Stimulated activated CD8-positive, alpha-beta memory T cell treated with anti-CD3 and anti-CD28 coated beads, Interleukin-4, amount 100 ng/mL, for 4 hours (primary cell): ENCODE measurements at regions not wholly inside any gene's neighbourhood (a gene's known extent, or its start where the extent isn't known, plus 50 kb on each side); places are given as distances from the start of the nearest gene placed in this dataset.
"Not testable (repeated sequence)": the region's sequence is repeated elsewhere in the genome, so short reads cannot be mapped to it uniquely, and the experiment has no call there.

Experiments used
- DNase-seq, 2 donors: peaks; one replicate each; pipeline ENCODE4 v3.0.0-alpha.2; 2020; ENCODE audit warnings: low read depth in 2 of 2, low spot score in 1 of 2

GRCh38 chr9:75739884-75740611, 150.4 kb upstream of the PCSK5 start:
- no peak for DNase-seq

GRCh38 chr9:75743855-75744254, 146.6 kb upstream of the PCSK5 start:
- DNase-seq = no peak

GRCh38 chr9:75754080-75754479, 136.4 kb upstream of the PCSK5 start:
- DNase-seq = no peak

- no peak for DNase-seq
Observed at GRCh38 chr9:75775166-75775565, 115.3 kb upstream of the PCSK5 start.

GRCh38 chr9:75775966-75776691, 114.3 kb upstream of the PCSK5 start:
- no peak for DNase-seq

GRCh38 chr9:75780185-75780584, 110.3 kb upstream of the PCSK5 start:
- no peak for DNase-seq

- no peak for DNase-seq
Observed at GRCh38 chr9:75788006-75788634, 102.4 kb upstream of the PCSK5 start.

- DNase-seq = no peak
Observed at GRCh38 chr9:75797085-75797580, 93.3 kb upstream of the PCSK5 start.

- DNase-seq = no peak
Observed at GRCh38 chr9:75798505-75798904, 92.0 kb upstream of the PCSK5 start.

- no peak for DNase-seq
Observed at GRCh38 chr9:75803130-75803529, 87.3 kb upstream of the PCSK5 start.

- no peak for DNase-seq
Observed at GRCh38 chr9:75810063-75810462, 80.4 kb upstream of the PCSK5 start.

- no peak for DNase-seq
Observed at GRCh38 chr9:75811692-75812091, 78.8 kb upstream of the PCSK5 start.

- no peak for DNase-seq
Observed at GRCh38 chr9:75812141-75812540, 78.3 kb upstream of the PCSK5 start.

GRCh38 chr9:75814667-75815066, 75.8 kb upstream of the PCSK5 start:
- no peak for DNase-seq

- not testable (repeated sequence) for DNase-seq
Observed at GRCh38 chr9:75820471-75821115, 69.9 kb upstream of the PCSK5 start.

GRCh38 chr9:75823151-75823550, 67.3 kb upstream of the PCSK5 start:
- DNase-seq = no peak

GRCh38 chr9:75824816-75825568, 65.5 kb upstream of the PCSK5 start:
- DNase-seq = no peak

GRCh38 chr9:75826314-75826713, 64.2 kb upstream of the PCSK5 start:
- no peak for DNase-seq

- no peak for DNase-seq
Observed at GRCh38 chr9:75830303-75830702, 60.2 kb upstream of the PCSK5 start.

- no peak for DNase-seq
Observed at GRCh38 chr9:75833778-75834177, 56.7 kb upstream of the PCSK5 start.

GRCh38 chr9:75834878-75835277, 55.6 kb upstream of the PCSK5 start:
- DNase-seq = no peak
